Ascending aorta (tissue), 2 donors: ENCODE measurements at regions not wholly inside any gene's neighbourhood (a gene's known extent, or its start where the extent isn't known, plus 50 kb on each side); places are given as distances from the start of the nearest gene placed in this dataset.

Source experiments
- DNase-seq, 2 donors: peaks; one replicate each; pipeline ENCODE4 v3.0.0-alpha.2; 2019; ENCODE audit warnings: low spot score in 2 of 2
- H3K27ac ChIP-seq, 2 donors: fragments of 200-600 bp; sonication (generic); one replicate each; pipeline ENCODE4 v1.5.1; 2016 to 2017; ENCODE audit warnings: mild to moderate bottlenecking in 1 of 2
- H3K27me3 ChIP-seq: fragments of 200-600 bp; sonication (generic); one replicate; pipeline ENCODE4 v1.5.1; 2017
- H3K36me3 ChIP-seq, 2 donors: fragments of 200-600 bp; sonication (generic); one replicate each; pipeline ENCODE4 v1.5.1; 2016
- H3K4me1 ChIP-seq, 2 donors: fragments of 200-600 bp; sonication (generic); one replicate each; pipeline ENCODE4 v1.5.1; 2016 to 2017; ENCODE audit warnings: mild to moderate bottlenecking in 1 of 2
- H3K4me3 ChIP-seq, 2 donors: fragments of 200-600 bp; sonication (generic); one replicate each; pipeline ENCODE4 v1.5.1; 2016 to 2017; ENCODE audit warnings: mild to moderate bottlenecking in 1 of 2
- H3K9me3 ChIP-seq, 2 donors: fragments of 200-600 bp; sonication (generic); one replicate each; pipeline ENCODE4 v1.5.1; 2016
- CTCF ChIP-seq, 3 experiments: fragments of 200-600 bp in 2 of 3; fragments of 450-650 bp in 1 of 3; sonication (generic) in 2 of 3; IDR thresholded peaks; one replicate each; pipeline ENCODE4 v1.5.1; 2016 to 2019; ENCODE audit warnings: antibody characterized with exemption in 3 of 3, mild to moderate bottlenecking in 1 of 3, moderate library complexity in 1 of 3
- intact Hi-C: fragments of 100-400 bp; cut with DNase I; formaldehyde crosslinking; loops from one replicate; pipeline ENCODE4 v1.15.1; 2023

GRCh38 chr4:34271479-34272355 is 1972.6 kb downstream of the ARAP2 start:
- Histone ChIP-seq H3K36me3 (no peaks in the 10 kb centered on the region), H3K27me3 (no peaks in the 10 kb centered on the region), H3K9me3 (no peaks in the 10 kb centered on the region), H3K4me1 (no peaks in the 10 kb centered on the region), H3K27ac (no peak overlapping the region), H3K4me3 (no peak overlapping the region)
- no peak for DNase-seq
- TF ChIP-seq CTCF (IDR thresholded peaks at IDR 0.05) = no peak
- intact Hi-C loops = no loop called here

GRCh38 chr4:34279011-34279410 is 1965.3 kb downstream of the ARAP2 start:
- DNase-seq = no peak
- no peaks in the 10 kb centered on the region for H3K4me1 ChIP-seq
- no peak overlapping the region for H3K4me3 ChIP-seq
- no peaks in the 10 kb centered on the region for H3K9me3 ChIP-seq
- H3K27me3 ChIP-seq = no peaks in the 10 kb centered on the region
- H3K36me3 ChIP-seq = no peaks in the 10 kb centered on the region
- intact Hi-C loops = no loop called here
- no peak for TF ChIP-seq CTCF (IDR thresholded peaks at IDR 0.05)
- no peak overlapping the region for H3K27ac ChIP-seq

GRCh38 chr4:34280131-34280530 is 1964.2 kb downstream of the ARAP2 start:
- no peaks in the 10 kb centered on the region for H3K27me3 ChIP-seq
- H3K4me3 ChIP-seq = no peak overlapping the region
- no peak for TF ChIP-seq CTCF (IDR thresholded peaks at IDR 0.05)
- no peak overlapping the region for H3K27ac ChIP-seq
- no peaks in the 10 kb centered on the region for H3K4me1 ChIP-seq
- intact Hi-C loops = no loop called here
- no peaks in the 10 kb centered on the region for H3K36me3 ChIP-seq
- no peaks in the 10 kb centered on the region for H3K9me3 ChIP-seq
- DNase-seq = no peak

GRCh38 chr4:34281826-34282225 is 1962.5 kb downstream of the ARAP2 start:
- H3K4me3 ChIP-seq = no peak overlapping the region
- H3K27ac ChIP-seq = no peak overlapping the region
- H3K9me3 ChIP-seq = no peaks in the 10 kb centered on the region
- no peaks in the 10 kb centered on the region for H3K4me1 ChIP-seq
- TF ChIP-seq CTCF (IDR thresholded peaks at IDR 0.05) = no peak
- H3K27me3 ChIP-seq = no peaks in the 10 kb centered on the region
- no peaks in the 10 kb centered on the region for H3K36me3 ChIP-seq
- intact Hi-C loops = no loop called here
- no peak for DNase-seq

GRCh38 chr4:34289489-34289888 is 1954.8 kb downstream of the ARAP2 start:
- no peaks in the 10 kb centered on the region for H3K36me3 ChIP-seq
- H3K27me3 ChIP-seq = no peaks in the 10 kb centered on the region
- no peak overlapping the region for H3K27ac ChIP-seq
- no peak overlapping the region for H3K4me3 ChIP-seq
- H3K4me1 ChIP-seq = no peaks in the 10 kb centered on the region
- intact Hi-C loops = no loop called here
- H3K9me3 ChIP-seq = no peaks in the 10 kb centered on the region
- no peak for TF ChIP-seq CTCF (IDR thresholded peaks at IDR 0.05)
- no peak for DNase-seq
